Fibroblast of lung (primary cell): ENCODE measurements at regions not wholly inside any gene's neighbourhood (a gene's known extent, or its start where the extent isn't known, plus 50 kb on each side); places are given as distances from the start of the nearest gene placed in this dataset.
"Not testable (repeated sequence)": the region's sequence is repeated elsewhere in the genome, so short reads cannot be mapped to it uniquely, and the experiment has no call there.

Source experiments
- DNase-seq, 2 donors: peaks; one replicate each; pipeline versions ENCODE4 v3.0.0 to v3.0.0-alpha.2; 2010; ENCODE audit warnings: low read depth in 2 of 2
- H2AFZ ChIP-seq: 2 replicates; pipeline ENCODE4 v1.5.1; 2012; ENCODE audit warnings: low read length, control low read depth, inconsistent platforms
- H3K27ac ChIP-seq: 2 replicates; pipeline ENCODE4 v1.5.1; 2011; ENCODE audit warnings: low read length, control low read depth; ENCODE audit not compliant: insufficient read depth
- H3K27me3 ChIP-seq: 2 replicates; pipeline ENCODE4 v1.5.1; 2011; ENCODE audit warnings: mild to moderate bottlenecking, low read length; ENCODE audit not compliant: control insufficient read depth, insufficient read depth
- H3K36me3 ChIP-seq: 2 replicates; pipeline ENCODE4 v1.5.1; 2011; ENCODE audit warnings: low read length; ENCODE audit not compliant: control insufficient read depth, insufficient read depth
- H3K4me1 ChIP-seq: 2 replicates; pipeline ENCODE4 v1.5.1; 2011; ENCODE audit warnings: low read length; ENCODE audit not compliant: control insufficient read depth, insufficient read depth; ENCODE audit errors: extremely low read depth
- H3K4me2 ChIP-seq: 2 replicates; pipeline ENCODE4 v1.5.1; 2011; ENCODE audit warnings: low read length, control low read depth; ENCODE audit not compliant: insufficient read depth; ENCODE audit errors: extremely low read depth
- H3K4me3 ChIP-seq, 4 experiments: fragments of 200-600 bp in 1 of 4; sonication (generic) in 1 of 4; replicated peaks in 1 of 4; 2 replicates each; pipeline ENCODE4 v1.5.1; 2011 to 2016; ENCODE audit warnings: low read length in 4 of 4, low read depth in 3 of 4, mild to moderate bottlenecking in 3 of 4, control low read depth in 2 of 4, inconsistent platforms in 1 of 4, mixed read lengths in 1 of 4; ENCODE audit not compliant: insufficient read depth in 1 of 4; ENCODE audit errors: control extremely low read depth in 1 of 4
- H3K79me2 ChIP-seq: 2 replicates; pipeline ENCODE4 v1.5.1; 2012; ENCODE audit warnings: mild to moderate bottlenecking, low read length, inconsistent platforms; ENCODE audit not compliant: control insufficient read depth, insufficient read depth
- H3K9ac ChIP-seq: 2 replicates; pipeline ENCODE4 v1.5.1; 2011; ENCODE audit warnings: mild to moderate bottlenecking, low read length, control low read depth; ENCODE audit not compliant: insufficient read depth
- H3K9me3 ChIP-seq: 2 replicates; pipeline ENCODE4 v1.5.1; 2012; ENCODE audit warnings: low read depth, low read length; ENCODE audit not compliant: control insufficient read depth, insufficient read depth
- H4K20me1 ChIP-seq: 2 replicates; pipeline ENCODE4 v1.5.1; 2011; ENCODE audit warnings: low read length; ENCODE audit not compliant: control insufficient read depth, insufficient read depth; ENCODE audit errors: extremely low read depth

DNA sequence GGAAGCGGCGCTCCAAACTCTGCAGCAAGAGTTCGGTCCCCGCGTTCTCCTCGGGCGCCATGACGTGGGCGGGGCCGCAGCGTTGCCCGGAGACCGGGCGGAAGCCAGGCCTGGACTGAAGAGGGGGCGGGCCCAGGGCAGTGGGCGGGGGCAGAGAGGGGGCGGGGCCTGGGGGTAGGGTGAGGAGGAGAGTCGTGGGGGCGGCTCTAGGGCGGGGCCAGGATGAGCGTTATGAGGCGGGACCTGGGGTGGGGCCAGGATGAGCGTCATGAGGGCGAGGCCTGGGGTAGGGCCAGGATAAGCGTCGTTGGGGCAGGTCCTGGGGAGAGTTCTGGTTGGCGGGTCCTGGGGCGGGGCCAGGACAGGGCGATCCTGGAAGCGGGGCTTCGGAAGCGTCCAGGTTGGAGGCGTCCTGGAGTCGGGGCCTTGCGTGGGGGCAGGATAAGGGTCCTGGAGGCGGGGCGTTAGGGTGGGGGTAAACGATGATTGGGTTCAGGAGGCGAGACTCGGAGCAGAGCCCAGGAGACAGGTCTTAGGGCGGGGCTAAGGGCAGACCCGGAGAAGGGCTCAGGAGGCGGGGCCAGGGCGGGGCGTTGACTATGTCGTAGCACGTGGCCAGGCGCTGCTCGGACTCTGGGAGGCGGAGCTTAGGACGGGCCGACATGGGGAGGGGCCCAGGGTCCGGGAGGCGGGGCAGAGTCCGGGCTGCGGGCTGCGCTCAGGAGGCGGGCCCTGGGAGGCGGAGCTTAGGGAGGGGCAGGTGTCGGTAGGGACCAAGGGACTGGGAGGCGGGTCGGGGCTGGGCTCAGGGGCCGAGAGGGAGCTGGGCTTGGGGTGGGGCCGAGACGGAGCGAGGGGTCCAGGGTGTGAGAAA is 131.1 kb upstream of the ALDH3B2 start:
- H3K9me3 ChIP-seq, H4K20me1 ChIP-seq, H3K4me1 ChIP-seq, H3K36me3 ChIP-seq, H3K27me3 ChIP-seq, H3K79me2 ChIP-seq: not testable (repeated sequence)
- Histone ChIP-seq H3K27ac (peak overlapping the region; percentile 90), H3K4me2 (peak overlapping the region; percentile 68), H3K9ac (peak overlapping the region; percentile 88), H2AFZ (peak overlapping the region; percentile 41), H3K4me3 (peak overlapping the region; percentile 61 to 75 (median 72))
- peak; percentile 95 to 99 for DNase-seq

DNA sequence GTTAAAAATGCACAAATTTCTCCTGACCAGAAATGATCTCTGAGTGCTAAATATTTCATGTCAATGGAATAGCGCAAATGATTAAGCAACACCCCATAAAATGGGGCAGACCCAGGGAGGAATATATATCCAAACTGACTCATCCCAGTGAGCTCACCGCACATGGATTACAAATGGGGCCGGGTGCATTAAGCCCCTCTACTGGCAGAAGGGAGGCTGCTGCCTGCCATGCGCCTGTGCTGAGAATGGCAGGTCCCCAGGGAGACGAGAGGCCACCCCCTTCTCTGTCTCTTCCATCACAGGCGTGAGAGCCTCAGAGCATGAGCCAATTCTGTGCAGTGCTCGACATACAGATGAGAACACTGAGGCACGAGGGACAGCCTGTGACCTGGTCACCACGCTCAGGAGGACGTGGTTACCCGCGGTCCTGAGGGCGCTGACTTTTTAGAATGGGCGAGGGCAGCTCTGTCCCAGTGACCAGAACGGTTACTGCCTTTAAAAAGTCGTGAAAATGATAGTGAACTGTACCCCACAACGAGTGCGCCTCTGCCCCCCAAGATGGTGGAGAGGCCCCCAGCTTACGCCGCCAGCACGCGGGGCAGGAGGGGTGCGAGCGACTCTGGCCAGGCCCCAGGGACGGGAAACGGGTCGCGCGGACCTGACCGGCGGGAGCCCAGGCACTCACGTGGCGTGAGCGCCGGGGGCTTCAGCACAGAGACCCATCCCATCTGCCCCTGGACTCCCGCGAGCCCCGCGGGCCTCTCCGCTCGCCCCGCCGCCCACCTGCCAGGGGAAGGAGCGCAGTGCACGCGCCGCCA is 130.2 kb upstream of the ALDH3B2 start:
- H2AFZ ChIP-seq, result peak overlapping the region; percentile 41
- not testable (repeated sequence) for H3K4me1 ChIP-seq, H3K9me3 ChIP-seq, H3K79me2 ChIP-seq, H3K36me3 ChIP-seq, H4K20me1 ChIP-seq, H3K27me3 ChIP-seq
- peak overlapping the region; percentile 88 for H3K9ac ChIP-seq
- DNase-seq, result peak; percentile 57 to 73
- peak overlapping the region; percentile 61 to 75 (median 72) for H3K4me3 ChIP-seq
- H3K4me2 ChIP-seq, result peak overlapping the region; percentile 40
- H3K27ac ChIP-seq, result peak overlapping the region; percentile 90

DNA sequence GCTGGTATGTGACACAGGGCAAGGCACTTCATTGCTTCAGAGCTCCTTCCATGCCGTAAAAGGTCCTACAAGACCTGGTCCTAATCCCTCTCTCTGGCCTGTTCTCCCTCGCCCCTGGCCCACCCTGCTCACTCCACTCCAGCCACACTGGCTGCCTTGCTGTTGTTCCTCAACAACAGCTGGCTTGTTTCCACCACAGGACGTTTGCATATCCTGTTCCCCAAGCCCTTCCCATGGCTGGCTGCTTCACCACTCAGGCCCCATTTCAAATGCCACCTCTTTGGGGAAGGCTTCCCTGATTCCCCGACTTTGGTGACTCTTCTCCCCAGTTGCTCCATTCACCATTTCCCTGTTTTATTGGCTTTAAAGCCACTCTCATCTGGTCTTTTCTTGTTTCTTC is 129.1 kb upstream of the ALDH3B2 start:
- not testable (repeated sequence) for H3K4me3 ChIP-seq, H3K27me3 ChIP-seq, DNase-seq, H4K20me1 ChIP-seq, H3K4me2 ChIP-seq, H3K9ac ChIP-seq, H3K27ac ChIP-seq, H2AFZ ChIP-seq, H3K9me3 ChIP-seq, H3K4me1 ChIP-seq, H3K36me3 ChIP-seq, H3K79me2 ChIP-seq

DNA sequence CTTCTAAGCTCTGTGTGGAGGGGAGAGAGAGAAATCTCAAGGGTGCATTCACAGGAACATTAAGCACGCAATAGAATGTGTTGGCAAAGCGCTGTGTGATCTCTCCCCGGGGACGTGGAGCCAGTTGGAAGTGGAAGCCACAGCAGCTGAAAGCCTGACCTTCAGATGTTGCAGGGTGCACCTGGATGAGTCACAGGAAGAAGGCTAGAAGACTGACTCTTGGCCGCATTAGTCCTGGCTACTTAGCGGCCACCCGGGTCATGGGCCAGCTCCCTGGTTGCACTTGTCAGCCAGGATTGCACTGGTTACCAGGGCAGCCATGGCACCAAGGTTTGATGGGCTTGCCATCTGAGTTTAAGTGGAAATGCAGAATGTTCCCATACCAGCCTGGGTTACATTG is 128.6 kb upstream of the ALDH3B2 start:
- not testable (repeated sequence) for DNase-seq, H3K4me3 ChIP-seq, H3K9me3 ChIP-seq, H3K79me2 ChIP-seq, H3K4me2 ChIP-seq, H2AFZ ChIP-seq, H3K4me1 ChIP-seq, H3K9ac ChIP-seq, H4K20me1 ChIP-seq, H3K27ac ChIP-seq, H3K36me3 ChIP-seq, H3K27me3 ChIP-seq

DNA sequence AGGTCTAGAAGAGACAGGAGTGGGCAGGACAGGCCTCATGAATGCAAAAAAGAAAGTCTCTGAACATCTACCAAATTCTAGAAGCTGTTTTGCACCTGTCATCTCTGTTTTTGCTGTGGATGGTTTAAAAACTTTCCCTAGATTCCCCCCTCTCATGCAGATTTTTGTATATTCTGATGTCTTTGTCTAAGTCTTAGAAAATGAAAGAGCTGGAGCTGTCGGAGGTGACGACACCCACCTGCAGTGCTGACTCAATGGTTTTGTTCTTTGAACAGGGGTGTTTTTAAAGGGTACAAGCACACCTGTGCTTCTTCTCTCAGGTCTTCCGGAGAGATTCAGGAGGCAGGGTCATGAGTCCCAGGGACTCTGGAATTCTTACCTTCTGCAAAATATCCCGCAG is 128.2 kb upstream of the ALDH3B2 start:
- not testable (repeated sequence) for H3K79me2 ChIP-seq, H4K20me1 ChIP-seq, H3K27me3 ChIP-seq, DNase-seq, H3K4me3 ChIP-seq, H2AFZ ChIP-seq, H3K27ac ChIP-seq, H3K36me3 ChIP-seq, H3K4me1 ChIP-seq, H3K9me3 ChIP-seq, H3K9ac ChIP-seq, H3K4me2 ChIP-seq

DNA sequence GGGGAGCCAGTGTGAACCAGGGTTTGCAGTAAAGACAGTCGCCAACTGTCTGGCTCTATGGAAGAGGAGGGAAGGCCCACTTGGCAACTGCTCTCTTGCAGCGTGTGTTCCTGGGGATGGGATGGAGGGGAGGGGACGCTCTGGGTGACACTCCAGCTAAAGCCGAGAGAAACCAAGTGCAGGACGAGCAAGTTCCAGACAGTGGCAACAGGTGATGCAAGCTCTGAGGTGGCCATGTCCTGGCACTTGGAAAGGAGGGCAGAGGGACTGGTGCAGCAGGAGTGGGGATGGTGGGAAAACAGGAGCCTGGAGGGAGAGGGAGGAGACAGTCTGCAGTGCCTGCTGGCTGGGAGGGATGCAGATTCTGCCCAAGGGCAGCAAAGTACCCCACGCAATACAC is 127.0 kb upstream of the ALDH3B2 start:
- H3K4me1 ChIP-seq, DNase-seq, H4K20me1 ChIP-seq: not testable (repeated sequence)

More for the DNA sequence above, 127.0 kb upstream of the ALDH3B2 start:
- H3K9me3 ChIP-seq, H3K4me2 ChIP-seq, H3K27ac ChIP-seq, H2AFZ ChIP-seq, H3K9ac ChIP-seq, H3K36me3 ChIP-seq, H3K4me3 ChIP-seq, H3K27me3 ChIP-seq, H3K79me2 ChIP-seq: not testable (repeated sequence)
